ENCODE measurements at regions not wholly inside any gene's neighbourhood (a gene's known extent, or its start where the extent isn't known, plus 50 kb on each side); places are given as distances from the start of the nearest gene placed in this dataset.
A peak's percentile ranks its signal among the peaks of the same experiment; 100 is the strongest.
"Not testable (repeated sequence)": the region's sequence is repeated elsewhere in the genome, so short reads cannot be mapped to it uniquely, and the experiment has no call there.

GRCh38 chr10:9939716-9940115 lies 1078.0 kb upstream of the CELF2 start:
- DNase-seq (ENCODE audit: low read depth): no peak
- TF ChIP-seq CTCF (IDR thresholded peaks at IDR 0.05; ENCODE audit: insufficient read depth, low read length, poor library complexity, severe bottlenecking): no peak

GRCh38 chr10:9944690-9945089 lies 1073.0 kb upstream of the CELF2 start:
- no peak for DNase-seq (ENCODE audit: low read depth)
- Histone ChIP-seq H3K4me3 (ENCODE audit: low read depth, low read length) (no peak overlapping the region), H3K36me3 (ENCODE audit: control insufficient read depth, insufficient read depth, low read length) (no peaks in the 10 kb centered on the region), H3K27me3 (ENCODE audit: control insufficient read depth, insufficient read depth, low read length) (no peaks in the 10 kb centered on the region)
- TF ChIP-seq CTCF (IDR thresholded peaks at IDR 0.05; ENCODE audit: insufficient read depth, low read length, poor library complexity, severe bottlenecking): no peak

More at GRCh38 chr10:9939716-9940115, 1078.0 kb upstream of the CELF2 start:
- no peaks in the 10 kb centered on the region for H3K36me3 ChIP-seq (ENCODE audit: control insufficient read depth, insufficient read depth, low read length)
- no peaks in the 10 kb centered on the region for H3K27me3 ChIP-seq (ENCODE audit: control insufficient read depth, insufficient read depth, low read length)
- H3K4me3 ChIP-seq (ENCODE audit: low read depth, low read length): no peak overlapping the region

DNA sequence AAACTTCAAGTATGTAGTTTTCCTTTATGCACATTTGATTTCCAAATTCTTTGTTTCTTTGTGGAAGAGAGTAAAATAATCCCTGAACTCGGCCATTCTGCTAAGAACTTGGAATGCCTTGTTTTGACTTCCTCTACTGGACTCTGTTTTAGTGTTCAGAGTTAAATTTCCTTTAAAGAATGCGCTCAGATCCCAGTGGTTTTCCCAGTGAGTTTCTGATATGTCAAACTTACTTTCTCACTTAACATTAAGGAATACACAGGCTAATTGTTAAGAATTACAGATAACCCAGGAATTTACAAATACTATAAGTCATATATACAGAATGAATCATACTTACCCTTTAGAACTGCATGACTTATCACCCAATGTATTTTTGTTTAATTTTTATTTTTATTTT lies 1067.6 kb upstream of the CELF2 start:
- no peak for TF ChIP-seq CTCF (IDR thresholded peaks at IDR 0.05; ENCODE audit: insufficient read depth, low read length, poor library complexity, severe bottlenecking)
- DNase-seq (ENCODE audit: low read depth): no peak
- Histone ChIP-seq H3K36me3 (ENCODE audit: control insufficient read depth, insufficient read depth, low read length) (no peaks in the 10 kb centered on the region), H3K4me3 (ENCODE audit: low read depth, low read length) (no peak overlapping the region), H3K27me3 (ENCODE audit: control insufficient read depth, insufficient read depth, low read length) (no peaks in the 10 kb centered on the region)

GRCh38 chr10:9951481-9952257 lies 1066.0 kb upstream of the CELF2 start:
- Histone ChIP-seq H3K4me3 (ENCODE audit: low read depth, low read length) (no peak overlapping the region), H3K27me3 (ENCODE audit: control insufficient read depth, insufficient read depth, low read length) (no peaks in the 10 kb centered on the region), H3K36me3 (ENCODE audit: control insufficient read depth, insufficient read depth, low read length) (no peaks in the 10 kb centered on the region)
- no peak for DNase-seq (ENCODE audit: low read depth)
- TF ChIP-seq CTCF (IDR thresholded peaks at IDR 0.05; ENCODE audit: insufficient read depth, low read length, poor library complexity, severe bottlenecking): no peak

GRCh38 chr10:9957351-9957750 lies 1060.3 kb upstream of the CELF2 start:
- Histone ChIP-seq H3K36me3 (ENCODE audit: control insufficient read depth, insufficient read depth, low read length) (no peaks in the 10 kb centered on the region), H3K4me3 (ENCODE audit: low read depth, low read length) (no peak overlapping the region), H3K27me3 (ENCODE audit: control insufficient read depth, insufficient read depth, low read length) (no peaks in the 10 kb centered on the region)
- TF ChIP-seq CTCF (IDR thresholded peaks at IDR 0.05; ENCODE audit: insufficient read depth, low read length, poor library complexity, severe bottlenecking): no peak
- peak; percentile 5 for DNase-seq (ENCODE audit: low read depth)

DNA sequence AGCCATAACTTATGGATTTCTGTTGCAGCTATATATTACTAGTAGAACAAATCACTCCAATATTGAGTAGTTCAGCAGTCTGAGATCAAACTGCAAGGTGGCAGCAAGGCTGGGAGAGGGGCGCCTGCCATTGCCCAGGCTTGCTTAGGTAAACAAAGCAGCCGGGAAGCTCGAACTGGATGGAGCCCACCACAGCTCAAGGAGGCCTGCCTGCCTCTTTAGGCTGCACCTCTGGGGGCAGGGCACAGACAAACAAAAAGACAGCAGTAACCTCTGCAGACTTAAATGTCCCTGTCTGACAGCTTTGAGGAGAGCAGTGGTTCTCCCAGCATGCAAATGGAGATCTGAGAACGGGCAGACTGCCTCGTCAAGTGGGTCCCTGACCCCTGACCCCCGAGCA lies 1059.8 kb upstream of the CELF2 start:
- DNase-seq (ENCODE audit: low read depth); H3K36me3 ChIP-seq (ENCODE audit: control insufficient read depth, insufficient read depth, low read length); H3K27me3 ChIP-seq (ENCODE audit: control insufficient read depth, insufficient read depth, low read length); H3K4me3 ChIP-seq (ENCODE audit: low read depth, low read length): not testable (repeated sequence)

All from kidney epithelial cell (primary cell).